Suppressor macrophage treated with lipopolysaccharide for 4 hours (primary cell): ENCODE measurements at regions not wholly inside any gene's neighbourhood (a gene's known extent, or its start where the extent isn't known, plus 50 kb on each side); places are given as distances from the start of the nearest gene placed in this dataset.
"Not testable (repeated sequence)": the region's sequence is repeated elsewhere in the genome, so short reads cannot be mapped to it uniquely, and the experiment has no call there.

Source experiments
- DNase-seq: peaks from one replicate; pipeline ENCODE4 v3.0.0-alpha.2; 2020

- DNase-seq = no peak
These were observed 95.4 kb upstream of the CCDC80 start for GRCh38 chr3:112736386-112736785.

- DNase-seq = no peak
These were observed 95.0 kb upstream of the CCDC80 start for GRCh38 chr3:112735926-112736325.

DNA sequence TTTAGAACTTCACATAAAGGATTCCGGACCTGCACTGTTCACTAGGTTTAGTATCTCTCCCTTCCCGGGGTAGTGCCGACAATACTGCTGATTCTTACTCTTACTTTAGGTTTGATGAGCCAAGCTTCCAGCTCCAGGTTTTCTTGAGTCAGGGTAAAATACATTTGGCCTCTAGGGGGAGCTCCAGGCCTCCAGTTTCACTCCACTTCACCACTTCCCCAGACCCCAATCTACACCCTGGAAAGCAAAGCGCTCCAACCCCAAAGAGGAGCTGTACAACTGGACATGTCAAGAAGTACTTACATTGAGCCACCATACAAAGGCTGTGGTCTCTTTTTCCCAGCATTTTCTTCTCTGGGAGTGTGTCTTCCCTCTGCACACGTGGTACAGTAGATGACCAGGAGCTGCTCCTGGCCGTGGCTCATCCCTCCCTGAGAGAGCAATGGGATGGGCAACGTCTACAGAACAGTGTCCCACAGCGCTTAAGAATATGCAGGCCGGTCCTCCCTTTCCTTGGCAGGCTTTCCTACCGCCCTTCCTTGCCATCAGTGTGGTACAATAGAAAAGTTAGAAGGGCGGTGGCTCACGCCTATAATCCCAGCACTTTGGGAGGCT lies 93.9 kb upstream of the CCDC80 start:
- peak; percentile 85 for DNase-seq

DNA sequence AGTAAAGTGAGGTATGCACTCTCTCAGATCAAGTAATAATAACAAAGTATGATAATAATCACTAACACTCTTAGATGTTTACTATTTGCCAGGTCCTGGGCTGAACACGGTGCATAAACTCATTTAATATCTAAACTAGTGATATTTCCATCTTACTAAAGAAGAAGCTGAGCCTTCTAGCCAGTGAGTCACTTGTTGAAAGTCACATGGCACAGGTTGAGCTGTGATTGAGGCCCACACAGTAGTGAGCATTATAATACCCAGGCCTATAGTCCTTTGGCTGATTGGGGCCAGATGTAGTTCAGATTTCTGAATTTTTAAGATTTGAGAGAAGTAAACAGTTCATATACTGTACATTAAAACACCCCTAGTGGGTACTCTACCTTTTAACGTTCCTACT lies 93.2 kb upstream of the CCDC80 start:
- DNase-seq = peak; percentile 19

GRCh38 chr3:112730210-112730609 lies 89.3 kb upstream of the CCDC80 start:
- no peak for DNase-seq

- no peak for DNase-seq
These were observed 80.3 kb upstream of the CCDC80 start for GRCh38 chr3:112721231-112721630.

GRCh38 chr3:112718967-112719366 lies 78.0 kb upstream of the CCDC80 start:
- DNase-seq = no peak

DNA sequence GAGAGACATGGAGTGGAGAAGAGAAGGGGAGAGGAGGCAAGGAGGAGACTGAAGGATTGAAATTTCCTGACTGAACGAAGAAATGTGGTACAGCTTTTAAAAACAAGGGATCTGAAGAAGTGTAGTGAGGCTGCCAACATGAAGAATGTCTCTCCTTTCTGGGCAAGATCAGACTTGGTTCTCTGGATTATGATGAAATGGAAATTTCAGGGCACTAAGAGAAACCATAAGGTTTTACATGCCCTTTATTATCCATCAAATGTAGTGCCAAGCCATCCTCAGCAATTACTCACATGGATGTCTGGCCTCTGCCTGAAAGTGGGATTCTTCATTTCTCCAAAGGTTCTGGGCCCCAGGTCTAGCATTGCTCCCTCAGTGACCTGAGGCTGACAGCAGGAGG lies 77.6 kb upstream of the CCDC80 start:
- DNase-seq = no peak

GRCh38 chr3:112709911-112710310 lies 69.0 kb upstream of the CCDC80 start:
- peak; percentile 52 for DNase-seq

DNA sequence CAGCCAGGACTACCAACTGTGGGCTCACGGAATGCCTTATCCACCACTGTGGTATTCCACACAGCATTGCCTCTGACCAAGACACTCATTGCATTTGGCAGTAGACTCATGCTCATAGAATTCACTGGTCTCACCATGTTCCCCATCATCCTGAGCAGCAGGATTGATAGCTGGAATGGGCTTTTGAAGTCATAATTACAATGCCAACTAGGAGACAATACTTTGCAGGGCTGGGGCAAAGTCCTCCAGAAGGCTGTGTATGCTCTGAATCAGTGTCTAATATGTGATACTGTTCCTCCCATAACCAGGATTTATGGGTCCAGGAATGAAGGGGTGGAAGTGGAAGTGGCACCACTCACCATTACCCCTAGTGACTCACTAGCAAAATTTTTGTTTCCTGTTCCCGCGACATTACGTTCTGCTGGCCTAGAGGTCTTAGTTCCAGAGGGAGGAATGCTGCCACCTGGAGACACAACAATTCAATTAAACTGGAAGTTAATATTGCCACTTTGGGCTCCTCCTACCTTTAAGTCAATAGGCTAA lies 58.6 kb upstream of the CCDC80 start:
- DNase-seq = peak; percentile 35

DNA sequence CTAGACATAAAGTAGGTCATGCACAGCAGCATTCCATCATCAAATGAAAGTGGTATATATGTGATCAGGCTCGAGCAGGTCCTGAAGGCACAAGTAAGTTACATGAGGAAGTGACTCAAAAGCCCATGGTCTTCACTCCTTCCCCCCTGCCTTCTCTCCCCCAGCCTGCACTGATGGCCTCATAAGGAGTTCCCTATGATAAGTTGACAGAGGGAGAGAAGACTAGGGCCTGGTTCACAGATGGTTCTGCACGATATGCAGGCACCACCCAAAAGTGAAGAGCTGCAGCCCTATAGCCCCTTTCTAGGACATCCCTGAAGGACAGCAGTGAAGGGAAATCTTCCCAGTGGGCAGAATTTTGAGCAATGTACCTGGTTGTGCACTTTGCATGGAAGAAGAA lies 57.5 kb upstream of the CCDC80 start:
- peak; percentile 27 for DNase-seq

GRCh38 chr3:112696244-112696643 lies 55.3 kb upstream of the CCDC80 start:
- not testable (repeated sequence) for DNase-seq

DNA sequence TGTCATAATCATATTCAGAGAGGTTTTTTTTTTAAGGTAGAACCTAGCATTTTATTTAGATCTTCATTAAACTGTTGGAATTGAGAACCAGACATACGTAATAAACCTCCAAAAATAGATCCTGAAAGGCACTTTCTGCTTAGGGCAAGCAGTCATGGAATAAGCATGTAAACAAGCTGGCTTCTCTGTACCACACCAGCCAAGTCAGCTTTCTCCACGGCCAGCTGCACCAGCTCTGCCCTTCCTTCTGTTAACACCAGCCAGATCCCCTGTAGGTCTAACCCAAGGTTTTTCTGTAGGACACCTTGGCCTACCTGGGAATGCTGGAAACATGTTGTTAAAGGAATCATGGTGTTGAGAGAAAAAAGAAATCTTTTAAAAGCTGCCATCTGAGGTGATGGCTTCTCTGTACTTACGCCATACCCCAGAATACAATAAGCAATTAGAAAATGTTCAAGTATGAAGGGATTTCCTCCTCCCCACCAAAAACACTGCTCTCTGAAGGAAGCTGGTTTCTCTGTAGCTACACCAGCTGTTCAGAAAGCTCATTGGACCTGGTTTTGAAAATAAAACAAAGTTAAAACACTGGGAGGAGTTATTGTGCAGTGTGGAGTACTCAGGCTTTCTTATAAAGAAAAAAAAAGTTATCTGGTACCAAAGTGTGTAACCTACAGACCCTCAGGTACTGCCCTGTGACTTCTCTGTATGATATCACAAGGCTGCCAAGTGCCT lies 54.6 kb upstream of the CCDC80 start:
- DNase-seq = not testable (repeated sequence)

DNA sequence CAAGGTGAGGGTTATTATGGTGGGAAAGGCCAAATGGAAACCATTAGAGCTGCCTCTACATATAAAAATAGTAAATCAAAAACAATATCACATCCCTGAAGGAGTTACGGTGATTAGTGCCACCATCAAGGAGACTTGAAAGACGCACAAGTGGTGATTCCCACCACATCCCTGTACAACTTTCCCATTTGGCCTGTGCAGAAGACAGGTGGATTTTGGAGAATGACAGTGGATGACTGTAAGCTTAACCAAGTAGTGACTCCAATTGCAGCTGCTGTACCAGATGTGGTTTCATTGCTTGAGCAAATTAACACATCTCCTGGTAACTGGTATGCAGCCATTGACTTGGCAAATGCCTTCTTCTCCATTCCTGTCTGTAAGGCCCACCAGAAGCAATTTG lies 54.0 kb upstream of the CCDC80 start:
- DNase-seq = not testable (repeated sequence)

DNA sequence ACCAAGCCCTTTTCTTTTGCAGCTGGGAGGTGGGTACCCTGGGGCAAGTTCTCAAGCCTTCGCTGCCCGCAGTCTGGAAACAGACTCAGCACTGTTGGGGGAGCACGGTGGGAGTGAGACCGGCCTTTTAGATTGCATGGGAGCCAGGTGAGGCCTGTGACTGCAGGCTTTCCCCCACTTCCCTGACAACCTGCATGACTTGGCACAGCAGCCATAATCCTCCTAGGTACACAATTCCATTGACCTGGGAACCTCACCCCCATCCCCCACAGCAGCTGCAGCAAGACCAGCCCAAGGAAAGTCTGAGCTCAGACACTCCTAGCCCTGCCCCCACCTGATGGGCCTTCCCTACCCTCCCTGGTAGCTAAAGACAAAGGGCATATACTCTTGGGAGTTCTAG lies 52.2 kb upstream of the CCDC80 start:
- no peak for DNase-seq
